GM10266 (cell line): ENCODE measurements at regions not wholly inside any gene's neighbourhood (a gene's known extent, or its start where the extent isn't known, plus 50 kb on each side); places are given as distances from the start of the nearest gene placed in this dataset.

Experiments
- DNase-seq: peaks from one replicate; pipeline ENCODE4 v3.0.0; 2012; ENCODE audit errors: extremely low spot score
- TF ChIP-seq, protein P1 (sequence below): IDR thresholded peaks from 2 replicates; pipeline ENCODE4 v1.5.1; 2012; ENCODE audit warnings: mild to moderate bottlenecking, low read depth; ENCODE audit not compliant: control insufficient read depth, insufficient read depth; ENCODE audit errors: missing control alignments

DNA sequence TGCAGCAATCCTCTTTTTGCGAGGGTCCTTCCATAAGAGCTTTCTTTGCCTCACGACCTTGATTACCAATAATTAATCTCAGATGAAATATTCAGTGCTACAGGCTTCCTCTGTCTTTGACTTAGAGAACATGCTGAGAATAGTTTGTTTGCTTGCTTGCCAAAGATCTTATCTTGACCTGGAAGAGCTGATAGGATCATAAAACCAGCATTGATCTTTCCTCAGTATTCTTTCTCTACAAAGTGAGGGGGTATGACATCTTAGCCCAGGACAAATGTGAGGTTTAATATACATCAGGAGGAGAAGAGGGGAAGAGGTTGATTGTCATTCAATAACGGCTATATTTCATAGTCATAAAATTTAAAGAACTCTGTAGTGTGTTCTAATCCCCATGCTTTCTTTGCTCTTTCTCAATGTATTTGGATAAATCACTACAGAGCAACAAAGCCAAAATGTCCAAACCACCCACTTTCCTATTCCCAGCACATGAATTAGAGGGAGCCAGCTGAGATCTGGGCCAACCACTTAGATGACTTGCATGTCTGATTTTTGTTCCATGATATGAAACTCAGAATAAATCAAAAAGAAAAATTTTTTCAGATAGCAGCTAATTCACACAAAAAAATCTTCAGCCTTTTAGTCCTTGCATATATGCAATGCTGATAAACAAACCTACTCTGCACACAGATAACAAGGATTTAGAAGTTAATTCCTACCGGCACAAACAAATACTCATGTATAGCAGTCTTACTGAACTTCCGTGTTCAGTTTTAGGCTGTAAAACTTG, 50.5 kb upstream of the IPO9 start:
- no peak for DNase-seq

More for the DNA sequence above, 50.5 kb upstream of the IPO9 start:
- TF ChIP-seq, protein P1, sequence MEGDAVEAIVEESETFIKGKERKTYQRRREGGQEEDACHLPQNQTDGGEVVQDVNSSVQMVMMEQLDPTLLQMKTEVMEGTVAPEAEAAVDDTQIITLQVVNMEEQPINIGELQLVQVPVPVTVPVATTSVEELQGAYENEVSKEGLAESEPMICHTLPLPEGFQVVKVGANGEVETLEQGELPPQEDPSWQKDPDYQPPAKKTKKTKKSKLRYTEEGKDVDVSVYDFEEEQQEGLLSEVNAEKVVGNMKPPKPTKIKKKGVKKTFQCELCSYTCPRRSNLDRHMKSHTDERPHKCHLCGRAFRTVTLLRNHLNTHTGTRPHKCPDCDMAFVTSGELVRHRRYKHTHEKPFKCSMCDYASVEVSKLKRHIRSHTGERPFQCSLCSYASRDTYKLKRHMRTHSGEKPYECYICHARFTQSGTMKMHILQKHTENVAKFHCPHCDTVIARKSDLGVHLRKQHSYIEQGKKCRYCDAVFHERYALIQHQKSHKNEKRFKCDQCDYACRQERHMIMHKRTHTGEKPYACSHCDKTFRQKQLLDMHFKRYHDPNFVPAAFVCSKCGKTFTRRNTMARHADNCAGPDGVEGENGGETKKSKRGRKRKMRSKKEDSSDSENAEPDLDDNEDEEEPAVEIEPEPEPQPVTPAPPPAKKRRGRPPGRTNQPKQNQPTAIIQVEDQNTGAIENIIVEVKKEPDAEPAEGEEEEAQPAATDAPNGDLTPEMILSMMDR, result no peak
